ENCODE measurements at regions not wholly inside any gene's neighbourhood (a gene's known extent, or its start where the extent isn't known, plus 50 kb on each side); places are given as distances from the start of the nearest gene placed in this dataset.

GRCh38 chr11:127424661-127425060 lies 424.1 kb upstream of the KIRREL3 start:
- Mint-ChIP-seq H3K4me1 (ENCODE audit: low read depth, unreplicated experiment) (no peaks in the 10 kb centered on the region), H3K36me3 (ENCODE audit: unreplicated experiment) (no peaks in the 10 kb centered on the region), H3K27me3 (ENCODE audit: unreplicated experiment) (no peaks in the 10 kb centered on the region), H3K9me3 (ENCODE audit: unreplicated experiment) (no peaks in the 10 kb centered on the region), H3K27ac (ENCODE audit: unreplicated experiment) (no peak overlapping the region), H3K4me3 (ENCODE audit: unreplicated experiment) (no peak overlapping the region)
- no peak for TF ChIP-seq CTCF (IDR thresholded peaks at IDR 0.05; ENCODE audit: partially characterized antibody, unreplicated experiment)
- no peak for DNase-seq

GRCh38 chr11:127420139-127420538 lies 419.6 kb upstream of the KIRREL3 start:
- Mint-ChIP-seq H3K4me1 (ENCODE audit: low read depth, unreplicated experiment) (no peaks in the 10 kb centered on the region), H3K4me3 (ENCODE audit: unreplicated experiment) (no peak overlapping the region), H3K27ac (ENCODE audit: unreplicated experiment) (no peak overlapping the region), H3K36me3 (ENCODE audit: unreplicated experiment) (no peaks in the 10 kb centered on the region), H3K27me3 (ENCODE audit: unreplicated experiment) (peaks cover 3% of the 10 kb centered on the region), H3K9me3 (ENCODE audit: unreplicated experiment) (no peaks in the 10 kb centered on the region)
- peak; percentile 12 for TF ChIP-seq CTCF (IDR thresholded peaks at IDR 0.05; ENCODE audit: partially characterized antibody, unreplicated experiment)
- DNase-seq, result no peak

DNA sequence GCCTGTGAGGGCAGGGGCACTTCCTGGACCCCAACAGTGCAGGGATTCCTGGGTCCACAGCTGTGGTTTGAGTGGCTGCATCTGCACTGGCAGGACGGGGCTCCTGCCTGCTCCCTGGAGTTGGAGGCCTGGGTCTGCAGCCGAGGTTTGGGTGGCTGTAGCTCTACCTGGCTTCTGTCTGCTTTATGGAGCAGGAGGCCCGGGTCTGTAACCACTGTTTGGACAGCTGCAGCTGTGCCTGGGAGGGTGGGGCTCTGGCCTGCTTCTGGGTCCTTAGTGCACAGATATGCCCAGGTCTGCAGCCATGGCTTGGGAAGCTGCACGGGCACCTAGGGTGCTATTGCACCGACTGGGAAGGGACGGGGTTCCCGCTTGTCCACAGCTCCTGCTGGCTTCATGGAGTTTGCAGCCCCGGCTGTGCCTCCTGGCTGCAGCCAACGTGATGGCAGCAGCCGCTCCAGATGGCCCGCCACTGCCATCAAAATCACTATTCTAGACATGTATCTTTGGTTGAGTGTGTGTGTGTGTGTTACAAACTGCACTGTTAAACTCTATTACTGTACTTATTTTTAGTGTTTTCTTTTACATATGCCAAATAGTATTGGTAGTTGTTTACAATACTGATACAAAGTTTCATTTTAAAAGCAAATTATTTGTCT lies 412.3 kb upstream of the KIRREL3 start:
- Mint-ChIP-seq H3K36me3 (ENCODE audit: unreplicated experiment) (peaks cover 10% of the 10 kb centered on the region), H3K27ac (ENCODE audit: unreplicated experiment) (no peak overlapping the region), H3K4me3 (ENCODE audit: unreplicated experiment) (no peak overlapping the region), H3K27me3 (ENCODE audit: unreplicated experiment) (peaks cover 4% of the 10 kb centered on the region), H3K9me3 (ENCODE audit: unreplicated experiment) (no peaks in the 10 kb centered on the region), H3K4me1 (ENCODE audit: low read depth, unreplicated experiment) (no peaks in the 10 kb centered on the region)
- DNase-seq, result no peak
- no peak for TF ChIP-seq CTCF (IDR thresholded peaks at IDR 0.05; ENCODE audit: partially characterized antibody, unreplicated experiment)

GRCh38 chr11:127412234-127412633 lies 411.7 kb upstream of the KIRREL3 start:
- H3K27ac Mint-ChIP-seq (ENCODE audit: unreplicated experiment), result no peak overlapping the region
- H3K36me3 Mint-ChIP-seq (ENCODE audit: unreplicated experiment), result peaks cover 10% of the 10 kb centered on the region
- no peak for DNase-seq
- no peaks in the 10 kb centered on the region for H3K9me3 Mint-ChIP-seq (ENCODE audit: unreplicated experiment)
- peaks cover 3% of the 10 kb centered on the region for H3K27me3 Mint-ChIP-seq (ENCODE audit: unreplicated experiment)
- no peak for TF ChIP-seq CTCF (IDR thresholded peaks at IDR 0.05; ENCODE audit: partially characterized antibody, unreplicated experiment)
- H3K4me1 Mint-ChIP-seq (ENCODE audit: low read depth, unreplicated experiment), result no peaks in the 10 kb centered on the region
- no peak overlapping the region for H3K4me3 Mint-ChIP-seq (ENCODE audit: unreplicated experiment)

GRCh38 chr11:127411283-127411682 lies 410.7 kb upstream of the KIRREL3 start:
- TF ChIP-seq CTCF (IDR thresholded peaks at IDR 0.05; ENCODE audit: partially characterized antibody, unreplicated experiment), result no peak
- Mint-ChIP-seq H3K4me1 (ENCODE audit: low read depth, unreplicated experiment) (no peaks in the 10 kb centered on the region), H3K27me3 (ENCODE audit: unreplicated experiment) (peaks cover 2% of the 10 kb centered on the region), H3K9me3 (ENCODE audit: unreplicated experiment) (no peaks in the 10 kb centered on the region), H3K36me3 (ENCODE audit: unreplicated experiment) (peaks cover 10% of the 10 kb centered on the region), H3K4me3 (ENCODE audit: unreplicated experiment) (no peak overlapping the region), H3K27ac (ENCODE audit: unreplicated experiment) (no peak overlapping the region)
- DNase-seq, result no peak
